ENCODE measurements at regions not wholly inside any gene's neighbourhood (a gene's known extent, or its start where the extent isn't known, plus 50 kb on each side); places are given as distances from the start of the nearest gene placed in this dataset.

DNA sequence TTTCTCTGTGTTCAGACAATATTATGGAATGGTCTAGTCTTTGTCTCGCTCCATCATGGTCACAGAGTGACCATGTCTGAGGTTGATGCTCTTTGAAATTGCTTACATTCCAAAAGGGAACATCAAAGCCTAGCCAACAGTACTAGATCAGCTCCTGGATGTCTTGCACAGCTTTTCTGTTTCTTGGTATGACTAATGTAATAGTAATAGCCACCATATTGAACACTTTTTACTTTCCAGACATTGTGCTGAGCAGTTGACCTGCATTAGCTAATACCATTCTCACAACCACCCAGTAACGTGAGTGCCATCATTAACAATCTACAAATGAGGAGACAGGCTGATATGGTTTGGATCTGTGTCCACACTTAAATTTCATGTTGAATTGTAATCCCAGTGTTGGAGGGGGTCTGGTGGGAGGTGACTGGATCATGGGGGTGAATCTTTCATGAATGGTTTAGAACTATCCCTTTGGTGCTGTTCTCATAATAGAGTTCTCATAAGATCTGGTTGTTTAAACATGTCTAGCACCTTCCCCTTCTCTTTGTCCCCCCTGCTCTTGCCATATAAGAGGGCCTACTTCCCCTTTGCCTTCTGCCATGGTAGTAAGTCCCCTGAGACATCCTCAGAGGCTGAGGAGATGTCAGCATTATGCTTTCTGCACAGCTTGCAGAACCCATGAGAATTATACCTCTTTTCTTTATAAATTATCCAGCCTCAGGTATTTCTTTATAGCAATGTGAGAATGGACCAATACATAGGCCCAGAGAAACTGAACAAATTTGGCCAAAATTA, 577.5 kb upstream of the CLINT1 start:
- TF ChIP-seq, protein P1, sequence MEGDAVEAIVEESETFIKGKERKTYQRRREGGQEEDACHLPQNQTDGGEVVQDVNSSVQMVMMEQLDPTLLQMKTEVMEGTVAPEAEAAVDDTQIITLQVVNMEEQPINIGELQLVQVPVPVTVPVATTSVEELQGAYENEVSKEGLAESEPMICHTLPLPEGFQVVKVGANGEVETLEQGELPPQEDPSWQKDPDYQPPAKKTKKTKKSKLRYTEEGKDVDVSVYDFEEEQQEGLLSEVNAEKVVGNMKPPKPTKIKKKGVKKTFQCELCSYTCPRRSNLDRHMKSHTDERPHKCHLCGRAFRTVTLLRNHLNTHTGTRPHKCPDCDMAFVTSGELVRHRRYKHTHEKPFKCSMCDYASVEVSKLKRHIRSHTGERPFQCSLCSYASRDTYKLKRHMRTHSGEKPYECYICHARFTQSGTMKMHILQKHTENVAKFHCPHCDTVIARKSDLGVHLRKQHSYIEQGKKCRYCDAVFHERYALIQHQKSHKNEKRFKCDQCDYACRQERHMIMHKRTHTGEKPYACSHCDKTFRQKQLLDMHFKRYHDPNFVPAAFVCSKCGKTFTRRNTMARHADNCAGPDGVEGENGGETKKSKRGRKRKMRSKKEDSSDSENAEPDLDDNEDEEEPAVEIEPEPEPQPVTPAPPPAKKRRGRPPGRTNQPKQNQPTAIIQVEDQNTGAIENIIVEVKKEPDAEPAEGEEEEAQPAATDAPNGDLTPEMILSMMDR (IDR thresholded peaks at IDR 0.05) = no peak
- no peak for TF ChIP-seq POLR2A (IDR thresholded peaks at IDR 0.05)
